ENCODE measurements at regions not wholly inside any gene's neighbourhood (a gene's known extent, or its start where the extent isn't known, plus 50 kb on each side); places are given as distances from the start of the nearest gene placed in this dataset.

DNA sequence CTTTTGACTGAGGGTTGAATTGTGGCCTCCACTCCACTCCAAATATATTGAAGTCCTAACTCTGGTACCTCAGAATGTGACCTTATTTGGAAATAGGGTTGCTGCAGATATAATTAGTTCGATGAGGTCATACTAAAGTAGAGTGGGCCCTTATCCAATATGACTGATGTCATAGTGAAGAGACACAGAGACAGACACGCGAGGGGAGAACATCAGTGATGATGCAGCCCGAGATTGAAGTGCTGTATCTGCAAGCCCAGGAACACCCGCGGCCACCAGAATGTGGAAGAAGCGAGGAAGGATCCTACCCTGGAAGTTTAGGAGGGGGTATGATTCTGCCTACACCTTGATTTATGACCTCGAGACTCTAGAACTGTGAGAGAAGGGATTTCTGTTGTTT, 279.0 kb downstream of the ANKRD50 start:
- 88 to 94% methylated on average over 7 of the region's 8 CpGs for WGBS, 2 experiments (ENCODE audit: insufficient coverage in 2 of 2)
- H3K9me3 ChIP-seq (ENCODE audit: control insufficient read depth, low read length), result no peaks in the 10 kb centered on the region

DNA sequence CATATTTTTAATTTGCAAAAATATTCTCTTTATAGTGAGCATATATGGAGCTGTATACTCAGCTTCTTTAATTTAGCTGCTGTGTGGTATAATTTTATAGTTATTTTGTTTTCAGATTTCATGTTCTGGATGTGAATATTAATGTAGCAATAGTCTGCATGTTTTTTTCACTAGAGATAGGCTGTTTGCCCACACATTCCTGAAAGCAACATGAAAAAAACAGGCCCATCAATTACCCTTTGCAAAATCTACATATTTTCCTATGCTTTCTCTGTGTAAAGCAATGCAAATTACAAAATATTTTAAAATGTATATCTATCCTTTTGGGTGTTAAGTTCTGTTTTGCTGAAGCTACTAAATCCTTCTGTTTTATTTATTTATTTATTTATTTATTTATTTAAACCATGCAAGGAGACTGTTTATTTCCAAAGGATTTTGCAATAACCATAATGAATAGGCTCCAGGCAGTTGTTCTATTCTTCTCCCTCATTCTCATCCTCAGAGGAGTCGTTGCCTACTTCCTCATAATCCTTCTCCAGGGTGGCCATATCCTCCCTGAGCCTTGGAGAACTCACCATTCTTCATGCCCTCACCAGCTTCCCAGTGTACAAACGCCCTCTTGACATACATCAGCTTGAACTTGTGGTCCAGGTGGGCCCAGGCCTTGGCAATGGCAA, 277.1 kb downstream of the ANKRD50 start:
- H3K9me3 ChIP-seq (ENCODE audit: control insufficient read depth, low read length), result no peaks in the 10 kb centered on the region
- H3K27ac ChIP-seq (ENCODE audit: low read depth, low read length, severe bottlenecking), result no peak overlapping the region
- no peaks in the 10 kb centered on the region for H3K4me1 ChIP-seq (ENCODE audit: control insufficient read depth, insufficient read depth, low read length, poor library complexity, severe bottlenecking)
- 89 to 95% methylated on average over 2 of the region's 2 CpGs for WGBS, 2 experiments (ENCODE audit: insufficient coverage in 2 of 2)
- H3K4me3 ChIP-seq (ENCODE audit: extremely low read depth, insufficient read depth, low read length, poor library complexity, severe bottlenecking), result no peak overlapping the region
- H3K36me3 ChIP-seq (ENCODE audit: control insufficient read depth, insufficient read depth, low read length), result no peaks in the 10 kb centered on the region

More for the DNA sequence above, 279.0 kb downstream of the ANKRD50 start:
- Histone ChIP-seq H3K36me3 (ENCODE audit: control insufficient read depth, insufficient read depth, low read length) (no peaks in the 10 kb centered on the region), H3K27ac (ENCODE audit: low read depth, low read length, severe bottlenecking) (no peak overlapping the region), H3K4me1 (ENCODE audit: control insufficient read depth, insufficient read depth, low read length, poor library complexity, severe bottlenecking) (peaks cover 3% of the 10 kb centered on the region), H3K4me3 (ENCODE audit: extremely low read depth, insufficient read depth, low read length, poor library complexity, severe bottlenecking) (no peak overlapping the region)

GRCh38 chr4:124437853-124438495, 274.6 kb downstream of the ANKRD50 start:
- Histone ChIP-seq H3K4me1 (ENCODE audit: control insufficient read depth, insufficient read depth, low read length, poor library complexity, severe bottlenecking) (no peaks in the 10 kb centered on the region), H3K27ac (ENCODE audit: low read depth, low read length, severe bottlenecking) (no peak overlapping the region), H3K36me3 (ENCODE audit: control insufficient read depth, insufficient read depth, low read length) (no peaks in the 10 kb centered on the region), H3K9me3 (ENCODE audit: control insufficient read depth, low read length) (no peaks in the 10 kb centered on the region), H3K4me3 (ENCODE audit: extremely low read depth, insufficient read depth, low read length, poor library complexity, severe bottlenecking) (no peak overlapping the region)

DNA sequence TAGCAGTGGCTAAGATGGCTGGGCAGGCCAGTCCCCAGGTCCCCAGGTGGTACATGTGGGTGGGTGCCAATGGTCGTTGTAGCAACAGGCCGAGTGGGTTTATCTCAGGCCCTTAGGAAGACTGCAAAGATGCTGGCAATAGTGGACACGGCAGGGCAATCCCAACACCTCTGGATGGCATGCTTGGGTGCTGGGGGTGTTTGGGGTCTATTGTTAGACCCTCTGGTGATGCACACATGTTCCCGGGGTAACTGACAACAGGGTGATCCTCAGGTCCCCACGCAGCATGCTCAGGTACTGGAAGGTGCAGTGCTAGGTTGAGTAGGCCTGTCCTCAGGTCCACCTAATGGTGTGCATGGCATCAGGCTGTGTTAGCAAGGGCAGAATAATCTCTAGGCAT, 267.5 kb downstream of the ANKRD50 start:
- H3K9me3 ChIP-seq (ENCODE audit: control insufficient read depth, low read length), result peaks cover 6% of the 10 kb centered on the region
- no peaks in the 10 kb centered on the region for H3K36me3 ChIP-seq (ENCODE audit: control insufficient read depth, insufficient read depth, low read length)
- H3K27ac ChIP-seq (ENCODE audit: low read depth, low read length, severe bottlenecking), result no peak overlapping the region
- H3K4me1 ChIP-seq (ENCODE audit: control insufficient read depth, insufficient read depth, low read length, poor library complexity, severe bottlenecking), result no peaks in the 10 kb centered on the region
- H3K4me3 ChIP-seq (ENCODE audit: extremely low read depth, insufficient read depth, low read length, poor library complexity, severe bottlenecking), result no peak overlapping the region
- 86 to 94% methylated on average over 5 of the region's 5 CpGs for whole genome bisulfite sequencing, 2 experiments (ENCODE audit: insufficient coverage in 2 of 2)

GRCh38 chr4:124449881-124450280, 262.7 kb downstream of the ANKRD50 start:
- Histone ChIP-seq H3K4me3 (ENCODE audit: extremely low read depth, insufficient read depth, low read length, poor library complexity, severe bottlenecking) (no peak overlapping the region), H3K9me3 (ENCODE audit: control insufficient read depth, low read length) (peaks cover 6% of the 10 kb centered on the region), H3K4me1 (ENCODE audit: control insufficient read depth, insufficient read depth, low read length, poor library complexity, severe bottlenecking) (no peaks in the 10 kb centered on the region), H3K36me3 (ENCODE audit: control insufficient read depth, insufficient read depth, low read length) (no peaks in the 10 kb centered on the region), H3K27ac (ENCODE audit: low read depth, low read length, severe bottlenecking) (no peak overlapping the region)
- WGBS, 2 experiments (ENCODE audit: insufficient coverage in 2 of 2), result no CpG with 5 or more reads among the region's 1 CpG

DNA sequence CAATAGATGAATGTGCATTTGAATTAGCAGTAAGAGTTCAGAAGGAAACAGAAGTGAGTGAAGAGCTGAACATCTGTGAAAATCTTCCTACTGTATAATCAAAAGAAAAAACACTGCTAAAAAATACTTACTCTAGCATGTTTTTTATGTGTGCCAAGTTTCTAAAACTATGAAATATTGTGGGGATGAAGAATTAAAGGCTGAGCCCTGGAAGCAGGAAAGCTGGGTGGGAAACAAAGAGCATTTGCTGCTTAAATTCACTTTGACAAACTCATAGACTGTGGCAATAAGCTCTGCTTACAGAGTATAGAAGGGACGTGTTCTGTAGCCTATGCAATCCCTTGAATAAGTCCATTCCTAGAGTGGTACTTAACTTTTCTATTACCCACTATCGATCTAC, 261.7 kb downstream of the ANKRD50 start:
- H3K36me3 ChIP-seq (ENCODE audit: control insufficient read depth, insufficient read depth, low read length), result no peaks in the 10 kb centered on the region
- H3K4me3 ChIP-seq (ENCODE audit: extremely low read depth, insufficient read depth, low read length, poor library complexity, severe bottlenecking), result no peak overlapping the region
- no peaks in the 10 kb centered on the region for H3K4me1 ChIP-seq (ENCODE audit: control insufficient read depth, insufficient read depth, low read length, poor library complexity, severe bottlenecking)
- peaks cover 6% of the 10 kb centered on the region for H3K9me3 ChIP-seq (ENCODE audit: control insufficient read depth, low read length)
- H3K27ac ChIP-seq (ENCODE audit: low read depth, low read length, severe bottlenecking), result no peak overlapping the region
- WGBS, 2 experiments (ENCODE audit: insufficient coverage in 2 of 2), result 83% methylated on average over 1 of the region's 2 CpGs; no CpG with 5 or more reads in 1 of the 2 experiments

GRCh38 chr4:124454772-124455270, 257.7 kb downstream of the ANKRD50 start:
- H3K4me3 ChIP-seq (ENCODE audit: extremely low read depth, insufficient read depth, low read length, poor library complexity, severe bottlenecking), result no peak overlapping the region

GRCh38 chr4:124455671-124456070, 256.9 kb downstream of the ANKRD50 start:
- WGBS, 2 experiments (ENCODE audit: insufficient coverage in 2 of 2), result no CpG with 5 or more reads among the region's 3 CpGs
- Histone ChIP-seq H3K4me1 (ENCODE audit: control insufficient read depth, insufficient read depth, low read length, poor library complexity, severe bottlenecking) (no peaks in the 10 kb centered on the region), H3K4me3 (ENCODE audit: extremely low read depth, insufficient read depth, low read length, poor library complexity, severe bottlenecking) (no peak overlapping the region), H3K27ac (ENCODE audit: low read depth, low read length, severe bottlenecking) (no peak overlapping the region), H3K9me3 (ENCODE audit: control insufficient read depth, low read length) (no peaks in the 10 kb centered on the region), H3K36me3 (ENCODE audit: control insufficient read depth, insufficient read depth, low read length) (no peaks in the 10 kb centered on the region)

More at GRCh38 chr4:124454772-124455270, 257.7 kb downstream of the ANKRD50 start:
- no CpG with 5 or more reads among the region's 2 CpGs for WGBS, 2 experiments (ENCODE audit: insufficient coverage in 2 of 2)
- Histone ChIP-seq H3K36me3 (ENCODE audit: control insufficient read depth, insufficient read depth, low read length) (no peaks in the 10 kb centered on the region), H3K27ac (ENCODE audit: low read depth, low read length, severe bottlenecking) (no peak overlapping the region), H3K4me1 (ENCODE audit: control insufficient read depth, insufficient read depth, low read length, poor library complexity, severe bottlenecking) (no peaks in the 10 kb centered on the region), H3K9me3 (ENCODE audit: control insufficient read depth, low read length) (no peaks in the 10 kb centered on the region)

- Histone ChIP-seq H3K27ac (ENCODE audit: low read depth, low read length, severe bottlenecking) (peak overlapping the region; percentile 81), H3K4me1 (ENCODE audit: control insufficient read depth, insufficient read depth, low read length, poor library complexity, severe bottlenecking) (no peaks in the 10 kb centered on the region), H3K4me3 (ENCODE audit: extremely low read depth, insufficient read depth, low read length, poor library complexity, severe bottlenecking) (no peak overlapping the region), H3K36me3 (ENCODE audit: control insufficient read depth, insufficient read depth, low read length) (no peaks in the 10 kb centered on the region), H3K9me3 (ENCODE audit: control insufficient read depth, low read length) (peaks cover 7% of the 10 kb centered on the region)
- WGBS, 2 experiments (ENCODE audit: insufficient coverage in 2 of 2), result 53% methylated on average over 2 of the region's 3 CpGs; no CpG with 5 or more reads in 1 of the 2 experiments
Measured at GRCh38 chr4:124459196-124459940, 253.2 kb downstream of the ANKRD50 start.

DNA sequence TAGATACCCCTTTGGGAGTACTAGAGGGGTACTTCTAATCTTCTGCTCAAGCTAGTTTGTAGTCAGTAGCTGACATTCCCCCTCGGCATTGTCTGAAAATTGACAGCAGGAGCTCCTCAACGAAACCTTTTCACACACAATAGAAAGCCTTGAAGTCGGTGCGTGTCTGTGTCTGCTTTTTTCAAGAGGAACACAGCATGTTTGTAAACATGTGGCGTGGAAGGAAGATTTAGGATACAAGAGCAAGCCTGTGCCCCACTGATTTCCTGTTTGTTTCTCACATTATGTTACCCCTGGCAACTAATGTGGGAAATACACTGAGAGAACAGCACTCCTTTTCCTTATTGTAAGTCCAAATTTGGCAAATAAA, 252.6 kb downstream of the ANKRD50 start:
- Histone ChIP-seq H3K4me3 (ENCODE audit: extremely low read depth, insufficient read depth, low read length, poor library complexity, severe bottlenecking) (no peak overlapping the region), H3K27ac (ENCODE audit: low read depth, low read length, severe bottlenecking) (peak overlapping the region; percentile 81)
- WGBS, 2 experiments (ENCODE audit: insufficient coverage in 2 of 2), result 37 to 38% methylated on average over 2 to 4 of the region's 5 CpGs

More for the DNA sequence above, 252.6 kb downstream of the ANKRD50 start:
- Histone ChIP-seq H3K36me3 (ENCODE audit: control insufficient read depth, insufficient read depth, low read length) (no peaks in the 10 kb centered on the region), H3K9me3 (ENCODE audit: control insufficient read depth, low read length) (peaks cover 7% of the 10 kb centered on the region), H3K4me1 (ENCODE audit: control insufficient read depth, insufficient read depth, low read length, poor library complexity, severe bottlenecking) (no peaks in the 10 kb centered on the region)
